Vagina (tissue), 2 donors: ENCODE measurements at regions not wholly inside any gene's neighbourhood (a gene's known extent, or its start where the extent isn't known, plus 50 kb on each side); places are given as distances from the start of the nearest gene placed in this dataset.

Source experiments
- DNase-seq, 2 donors: peaks; one replicate each; pipeline ENCODE4 v3.0.0-alpha.2; 2017; ENCODE audit errors: extremely low spot score in 2 of 2
- H3K27ac ChIP-seq: fragments of 200-600 bp; sonication (generic); one replicate; pipeline ENCODE4 v1.5.1; 2019
- H3K27me3 ChIP-seq: fragments of 200-600 bp; sonication (generic); one replicate; pipeline ENCODE4 v1.5.1; 2019
- H3K36me3 ChIP-seq, 2 donors: fragments of 200-600 bp; sonication (generic); one replicate each; pipeline ENCODE4 v1.5.1; 2017 to 2019
- H3K4me1 ChIP-seq: fragments of 200-600 bp; sonication (generic); one replicate; pipeline ENCODE4 v1.5.1; 2019
- H3K4me3 ChIP-seq, 2 donors: fragments of 200-600 bp; sonication (generic); 1 replicate in 1 of 2; 2 replicates in 1 of 2; pipeline ENCODE4 v1.5.1; 2016 to 2019
- H3K9me3 ChIP-seq: fragments of 200-600 bp; sonication (generic); one replicate; pipeline ENCODE4 v1.5.1; 2019
- POLR2A ChIP-seq, 2 donors: fragments of 450-650 bp; IDR thresholded peaks; one replicate each; pipeline ENCODE4 v1.6.1; 2017; ENCODE audit warnings: antibody characterized with exemption in 2 of 2, mild to moderate bottlenecking in 2 of 2, moderate library complexity in 2 of 2
- POLR2AphosphoS5 ChIP-seq, 2 donors: sonication (generic); formaldehyde crosslinking; IDR thresholded peaks; one replicate each; pipeline ENCODE4 v1.9.0; 2017; ENCODE audit warnings: antibody characterized with exemption in 2 of 2, mild to moderate bottlenecking in 2 of 2, low read depth in 1 of 2; ENCODE audit not compliant: insufficient read depth in 1 of 2
- intact Hi-C: fragments of 100-400 bp; cut with DNase I; formaldehyde crosslinking; loops from one replicate; pipeline ENCODE4 v1.15.1; 2023
- TF ChIP-seq, protein P1 (sequence below), 3 experiments: fragments of 450-650 bp in 2 of 3; fragments of 200-600 bp in 1 of 3; sonication (generic) in 1 of 3; IDR thresholded peaks; one replicate each; pipeline ENCODE4 v1.5.1; 2017 to 2019; ENCODE audit warnings: antibody characterized with exemption in 3 of 3, mild to moderate bottlenecking in 2 of 3, moderate library complexity in 2 of 3

DNA sequence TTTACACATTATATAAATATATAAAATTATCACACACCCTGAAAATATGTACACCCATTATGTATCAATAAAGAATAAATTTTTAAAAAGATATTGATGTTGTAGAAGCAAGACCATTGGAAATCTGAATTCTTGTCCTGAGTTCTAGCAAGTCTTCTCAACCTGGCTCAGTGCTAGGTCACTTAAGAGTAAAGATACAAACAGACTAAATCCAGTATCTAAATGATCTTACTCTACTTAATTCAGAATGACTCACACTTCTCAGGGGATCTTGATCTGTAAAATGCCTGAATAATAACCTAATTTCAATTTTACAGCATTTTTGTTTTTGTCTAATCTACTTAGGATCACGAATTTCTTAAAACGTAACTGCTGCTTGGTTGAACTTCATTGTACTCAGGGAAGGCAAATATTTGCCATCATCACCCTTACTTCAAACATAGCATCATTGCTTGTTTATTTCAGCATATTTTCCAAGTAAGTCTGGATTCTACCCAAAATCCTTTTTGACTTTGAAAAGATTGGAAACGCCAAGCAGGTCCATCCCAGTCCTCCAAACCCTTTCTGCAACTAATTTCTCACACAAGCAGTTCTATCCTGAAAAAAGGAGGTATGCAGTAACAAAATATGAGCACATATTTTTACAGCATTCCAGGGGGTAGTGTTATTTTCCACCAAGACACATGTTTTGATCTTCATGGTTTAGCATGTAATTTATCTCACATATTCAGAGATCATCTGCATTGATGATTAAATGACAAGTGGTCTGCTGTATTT, 582.6 kb downstream of the PSAT1 start:
- Histone ChIP-seq H3K4me1 (no peaks in the 10 kb centered on the region), H3K27me3 (no peaks in the 10 kb centered on the region), H3K27ac (no peak overlapping the region), H3K36me3 (no peaks in the 10 kb centered on the region), H3K4me3 (no peak overlapping the region), H3K9me3 (no peaks in the 10 kb centered on the region)
- no peak for TF ChIP-seq POLR2AphosphoS5 (IDR thresholded peaks at IDR 0.05; ENCODE audit: insufficient read depth in 1 of 2, low read depth in 1 of 2)
- TF ChIP-seq, protein P1, sequence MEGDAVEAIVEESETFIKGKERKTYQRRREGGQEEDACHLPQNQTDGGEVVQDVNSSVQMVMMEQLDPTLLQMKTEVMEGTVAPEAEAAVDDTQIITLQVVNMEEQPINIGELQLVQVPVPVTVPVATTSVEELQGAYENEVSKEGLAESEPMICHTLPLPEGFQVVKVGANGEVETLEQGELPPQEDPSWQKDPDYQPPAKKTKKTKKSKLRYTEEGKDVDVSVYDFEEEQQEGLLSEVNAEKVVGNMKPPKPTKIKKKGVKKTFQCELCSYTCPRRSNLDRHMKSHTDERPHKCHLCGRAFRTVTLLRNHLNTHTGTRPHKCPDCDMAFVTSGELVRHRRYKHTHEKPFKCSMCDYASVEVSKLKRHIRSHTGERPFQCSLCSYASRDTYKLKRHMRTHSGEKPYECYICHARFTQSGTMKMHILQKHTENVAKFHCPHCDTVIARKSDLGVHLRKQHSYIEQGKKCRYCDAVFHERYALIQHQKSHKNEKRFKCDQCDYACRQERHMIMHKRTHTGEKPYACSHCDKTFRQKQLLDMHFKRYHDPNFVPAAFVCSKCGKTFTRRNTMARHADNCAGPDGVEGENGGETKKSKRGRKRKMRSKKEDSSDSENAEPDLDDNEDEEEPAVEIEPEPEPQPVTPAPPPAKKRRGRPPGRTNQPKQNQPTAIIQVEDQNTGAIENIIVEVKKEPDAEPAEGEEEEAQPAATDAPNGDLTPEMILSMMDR (IDR thresholded peaks at IDR 0.05): no peak
- TF ChIP-seq POLR2A (IDR thresholded peaks at IDR 0.05): no peak
- intact Hi-C loops: no loop called here
- DNase-seq: no peak

DNA sequence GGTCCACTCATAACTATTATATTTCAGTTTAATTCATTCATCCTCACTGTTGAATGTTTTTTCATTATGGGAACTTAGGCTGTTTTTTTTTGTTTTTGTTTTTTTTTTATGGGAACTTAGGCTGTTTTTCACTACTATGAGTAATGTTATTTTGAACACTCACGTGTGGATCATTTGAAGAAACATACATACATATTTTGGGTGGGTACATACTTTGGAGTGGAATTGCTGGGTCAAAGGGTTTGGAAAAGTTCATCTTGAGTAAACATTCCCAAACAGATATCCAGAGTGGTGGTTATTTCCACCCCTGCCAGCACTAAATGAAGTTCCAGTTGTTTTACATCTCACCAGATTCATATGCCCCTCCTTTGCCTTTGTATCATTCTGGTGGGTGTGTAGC, 584.4 kb downstream of the PSAT1 start:
- H3K27ac ChIP-seq: no peak overlapping the region
- no peaks in the 10 kb centered on the region for H3K9me3 ChIP-seq
- intact Hi-C loops: no loop called here
- no peaks in the 10 kb centered on the region for H3K36me3 ChIP-seq
- DNase-seq: no peak
- no peaks in the 10 kb centered on the region for H3K27me3 ChIP-seq
- H3K4me3 ChIP-seq: no peak overlapping the region
- TF ChIP-seq, protein P1 (IDR thresholded peaks at IDR 0.05): no peak
- TF ChIP-seq POLR2A (IDR thresholded peaks at IDR 0.05) (no peak), POLR2AphosphoS5 (IDR thresholded peaks at IDR 0.05; ENCODE audit: insufficient read depth in 1 of 2, low read depth in 1 of 2) (no peak)
- H3K4me1 ChIP-seq: no peaks in the 10 kb centered on the region

GRCh38 chr9:78882481-78882880, 585.6 kb downstream of the PSAT1 start:
- Histone ChIP-seq H3K4me1 (no peaks in the 10 kb centered on the region), H3K27ac (no peak overlapping the region), H3K9me3 (no peaks in the 10 kb centered on the region), H3K27me3 (no peaks in the 10 kb centered on the region), H3K36me3 (no peaks in the 10 kb centered on the region), H3K4me3 (no peak overlapping the region)
- intact Hi-C loops: no loop called here
- DNase-seq: no peak
- no peak for TF ChIP-seq POLR2A (IDR thresholded peaks at IDR 0.05)
- TF ChIP-seq, protein P1 (IDR thresholded peaks at IDR 0.05): no peak
- TF ChIP-seq POLR2AphosphoS5 (IDR thresholded peaks at IDR 0.05; ENCODE audit: insufficient read depth in 1 of 2, low read depth in 1 of 2): no peak

DNA sequence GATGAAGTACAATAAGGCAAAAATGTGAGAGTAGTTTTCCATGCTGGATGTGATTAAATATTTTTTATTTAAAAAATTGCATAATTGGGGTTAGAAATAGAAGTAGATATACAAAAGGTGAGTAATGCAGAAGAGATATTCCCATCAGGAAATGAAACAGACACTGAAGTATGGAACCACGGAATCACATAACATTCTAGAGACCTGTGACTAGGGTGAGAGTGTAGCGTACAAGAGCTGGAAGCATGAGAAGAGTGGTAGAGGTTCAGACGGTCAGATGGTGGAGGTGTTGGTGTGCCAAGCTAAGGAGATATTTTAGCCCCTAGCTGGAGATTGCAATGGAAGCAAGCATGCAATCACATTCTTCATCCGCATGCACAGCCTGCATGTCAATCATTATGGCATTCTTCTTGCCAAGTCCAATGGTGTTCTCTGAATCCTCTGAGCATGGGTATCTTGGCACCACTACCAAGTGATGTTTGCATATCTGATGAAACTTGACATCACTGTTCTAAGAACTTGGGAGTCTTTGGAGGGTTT, 587.8 kb downstream of the PSAT1 start:
- Histone ChIP-seq H3K27me3 (no peaks in the 10 kb centered on the region), H3K4me3 (no peak overlapping the region), H3K27ac (no peak overlapping the region), H3K4me1 (no peaks in the 10 kb centered on the region), H3K36me3 (no peaks in the 10 kb centered on the region), H3K9me3 (no peaks in the 10 kb centered on the region)
- intact Hi-C loops: no loop called here
- no peak for DNase-seq
- TF ChIP-seq, protein P1 (IDR thresholded peaks at IDR 0.05): no peak
- TF ChIP-seq POLR2AphosphoS5 (IDR thresholded peaks at IDR 0.05; ENCODE audit: insufficient read depth in 1 of 2, low read depth in 1 of 2): no peak
- TF ChIP-seq POLR2A (IDR thresholded peaks at IDR 0.05): no peak

DNA sequence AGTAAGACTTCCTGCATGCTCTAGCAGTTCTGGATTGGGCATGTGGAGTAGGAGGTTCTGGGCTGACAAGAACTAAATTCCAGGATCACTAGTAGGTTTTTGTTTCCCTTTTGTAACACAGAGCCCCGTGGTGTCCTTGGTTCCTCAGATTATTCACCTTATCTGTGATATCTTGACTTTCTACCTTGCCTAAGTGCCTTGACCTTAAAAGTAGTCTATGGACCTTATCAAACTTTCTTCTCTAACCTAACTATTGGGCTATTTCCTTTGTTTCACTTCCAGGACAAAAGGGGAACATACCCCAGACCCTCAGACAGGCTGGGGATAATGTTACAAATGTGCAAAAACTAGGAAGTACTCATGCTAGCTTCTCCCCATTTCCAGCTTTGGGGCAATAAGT, 595.3 kb downstream of the PSAT1 start:
- Histone ChIP-seq H3K4me3 (no peak overlapping the region), H3K9me3 (no peaks in the 10 kb centered on the region), H3K36me3 (no peaks in the 10 kb centered on the region), H3K4me1 (no peaks in the 10 kb centered on the region), H3K27me3 (no peaks in the 10 kb centered on the region), H3K27ac (no peak overlapping the region)
- intact Hi-C loops: no loop called here
- TF ChIP-seq, protein P1 (IDR thresholded peaks at IDR 0.05): no peak
- TF ChIP-seq POLR2A (IDR thresholded peaks at IDR 0.05) (no peak), POLR2AphosphoS5 (IDR thresholded peaks at IDR 0.05; ENCODE audit: insufficient read depth in 1 of 2, low read depth in 1 of 2) (no peak)
- DNase-seq: no peak
